ENCODE measurements at regions not wholly inside any gene's neighbourhood (a gene's known extent, or its start where the extent isn't known, plus 50 kb on each side); places are given as distances from the start of the nearest gene placed in this dataset.

DNA sequence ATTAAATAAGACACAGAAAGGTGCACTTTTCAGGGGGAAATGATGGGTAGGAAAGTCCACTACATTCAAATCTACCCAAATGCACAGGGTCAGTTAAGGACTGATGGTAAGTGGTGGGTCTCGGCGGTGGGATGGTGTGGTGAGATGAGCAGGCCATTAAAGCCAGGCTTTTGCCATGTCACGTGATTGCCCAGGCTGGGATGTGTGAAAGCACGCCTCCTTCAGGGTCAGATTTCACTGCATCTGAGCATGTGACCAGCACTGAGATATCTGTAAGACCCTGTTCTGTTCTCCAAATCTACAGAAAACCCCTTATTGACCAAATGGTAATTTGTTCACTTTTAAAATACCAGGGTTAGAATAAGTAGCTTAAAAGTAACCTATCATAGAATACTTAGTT lies 301.5 kb downstream of the MEX3B start:
- H3K27me3 Mint-ChIP-seq (ENCODE audit: low read depth): no peaks in the 10 kb centered on the region
- no peak overlapping the region for H3K18ac ChIP-seq (ENCODE audit: insufficient read length, low read depth, low read length)
- peaks cover 4 to 5% of the 10 kb centered on the region in 2 experiments; a peak in 4 of 5 replicates for H3K9me3 Mint-ChIP-seq
- H4K8ac ChIP-seq (replicated peaks; ENCODE audit: insufficient read length, low read depth, low read length): no peak overlapping the region
- H2BK12ac ChIP-seq (ENCODE audit: insufficient read length, low read depth, low read length): no peak overlapping the region
- H3K79me1 ChIP-seq (ENCODE audit: insufficient read depth, low read depth, low read length, poor library complexity, severe bottlenecking): no peaks in the 10 kb centered on the region
- no peak overlapping the region for H3K4ac ChIP-seq (ENCODE audit: low read depth, low read length)
- no peak overlapping the region for H4K5ac ChIP-seq (ENCODE audit: insufficient read length, low read depth, low read length)
- no peak overlapping the region for H2BK15ac ChIP-seq (ENCODE audit: low read depth, low read length)
- WGBS (ENCODE audit: extremely low coverage, insufficient read length, low lambda C conversion rate): no CpG with 5 or more reads among the region's 4 CpGs
- TF ChIP-seq, protein P1, sequence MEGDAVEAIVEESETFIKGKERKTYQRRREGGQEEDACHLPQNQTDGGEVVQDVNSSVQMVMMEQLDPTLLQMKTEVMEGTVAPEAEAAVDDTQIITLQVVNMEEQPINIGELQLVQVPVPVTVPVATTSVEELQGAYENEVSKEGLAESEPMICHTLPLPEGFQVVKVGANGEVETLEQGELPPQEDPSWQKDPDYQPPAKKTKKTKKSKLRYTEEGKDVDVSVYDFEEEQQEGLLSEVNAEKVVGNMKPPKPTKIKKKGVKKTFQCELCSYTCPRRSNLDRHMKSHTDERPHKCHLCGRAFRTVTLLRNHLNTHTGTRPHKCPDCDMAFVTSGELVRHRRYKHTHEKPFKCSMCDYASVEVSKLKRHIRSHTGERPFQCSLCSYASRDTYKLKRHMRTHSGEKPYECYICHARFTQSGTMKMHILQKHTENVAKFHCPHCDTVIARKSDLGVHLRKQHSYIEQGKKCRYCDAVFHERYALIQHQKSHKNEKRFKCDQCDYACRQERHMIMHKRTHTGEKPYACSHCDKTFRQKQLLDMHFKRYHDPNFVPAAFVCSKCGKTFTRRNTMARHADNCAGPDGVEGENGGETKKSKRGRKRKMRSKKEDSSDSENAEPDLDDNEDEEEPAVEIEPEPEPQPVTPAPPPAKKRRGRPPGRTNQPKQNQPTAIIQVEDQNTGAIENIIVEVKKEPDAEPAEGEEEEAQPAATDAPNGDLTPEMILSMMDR (conservative IDR thresholded peaks at IDR 0.05): no peak
- peaks cover 0 to 3% of the 10 kb centered on the region in 2 experiments; a peak in 2 of 4 replicates for H3K4me1 Mint-ChIP-seq
- no peak overlapping the region for H2AFZ ChIP-seq (ENCODE audit: low read length)
- H3K36me3 Mint-ChIP-seq (ENCODE audit: insufficient read depth in 1 of 3, low read depth in 3 of 3): peaks cover 9 to 10% (median 10%) of the 10 kb centered on the region in 3 experiments; a peak in 6 of 7 replicates
- H3T11ph ChIP-seq (ENCODE audit: low read length): no peak overlapping the region
- no peak overlapping the region for H2AK5ac ChIP-seq (ENCODE audit: insufficient read length, low read length)
- no peak for DNase-seq
- no peaks in the 10 kb centered on the region for H3K23me2 ChIP-seq (ENCODE audit: insufficient read length, low read depth, low read length, poor library complexity, severe bottlenecking)
- H3K27ac ChIP-seq (ENCODE audit: insufficient read length, low read depth, low read length): no peak overlapping the region
- no peaks in the 10 kb centered on the region for H3K79me2 ChIP-seq (ENCODE audit: insufficient read depth, low read length)
- H4K20me1 ChIP-seq (ENCODE audit: control insufficient read depth, insufficient read depth, insufficient read length): no peaks in the 10 kb centered on the region
- no peak overlapping the region for H3K4me2 ChIP-seq (ENCODE audit: insufficient read depth, insufficient read length, low read length)
- H2BK5ac ChIP-seq (ENCODE audit: insufficient read length, low read length): no peak overlapping the region
- H3K4me3 Mint-ChIP-seq: no peak overlapping the region
- H3K27me3 ChIP-seq (ENCODE audit: insufficient read depth, low read length): no peaks in the 10 kb centered on the region
- H3K9me3 ChIP-seq (ENCODE audit: control insufficient read depth, low read depth, low read length): no peaks in the 10 kb centered on the region
- no peak overlapping the region for H3K56ac ChIP-seq (ENCODE audit: insufficient read length, low read depth, low read length)
- no peaks in the 10 kb centered on the region for H3K4me1 ChIP-seq (ENCODE audit: insufficient read depth, low read length)
- no peak overlapping the region for H3K14ac ChIP-seq (ENCODE audit: insufficient read depth, low read length)
- no peak overlapping the region for H3K23ac ChIP-seq (ENCODE audit: insufficient read length, low read depth, low read length)
- no peak overlapping the region for H4K91ac ChIP-seq (ENCODE audit: insufficient read length, low read depth, low read length)
- H3K9ac ChIP-seq (ENCODE audit: extremely low read depth, insufficient read length, low read length): no peak overlapping the region
- H3K27ac Mint-ChIP-seq: no peak overlapping the region
- H2BK20ac ChIP-seq (ENCODE audit: low read depth, low read length, poor library complexity, severe bottlenecking): no peak overlapping the region
- H2BK120ac ChIP-seq (ENCODE audit: low read depth, low read length, poor library complexity, severe bottlenecking): no peak overlapping the region

Measured in H9 (cell line).